ENCODE measurements at regions not wholly inside any gene's neighbourhood (a gene's known extent, or its start where the extent isn't known, plus 50 kb on each side); places are given as distances from the start of the nearest gene placed in this dataset.

DNA sequence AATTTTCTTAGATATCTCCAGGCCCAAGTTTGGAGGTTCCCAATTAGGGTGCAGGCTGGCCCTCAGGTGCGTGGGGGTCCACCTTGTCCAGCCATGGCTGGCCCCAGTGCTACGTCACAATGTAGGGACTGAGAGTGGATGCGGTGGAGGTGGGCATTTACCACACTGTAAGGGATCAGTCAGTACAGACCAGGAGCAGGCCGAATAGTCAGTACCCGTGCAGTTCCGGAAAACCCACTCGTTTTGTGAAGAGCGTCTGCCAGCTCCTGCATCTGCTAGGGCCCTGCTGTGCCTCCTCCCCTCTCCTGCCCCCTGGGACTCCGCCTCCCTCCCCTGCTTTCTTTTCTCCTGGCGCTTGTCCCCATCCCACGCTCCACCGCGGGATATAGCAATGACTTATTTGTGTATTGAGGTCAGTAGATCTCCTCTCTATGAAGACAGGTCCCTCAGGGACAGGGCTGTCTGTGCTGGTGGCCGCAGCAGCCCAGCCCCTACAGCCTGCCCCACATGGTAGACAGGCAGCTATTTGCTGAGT is 50.4 kb upstream of the SEPTIN5 start:
- DNase-seq: peak; percentile 31

DNA sequence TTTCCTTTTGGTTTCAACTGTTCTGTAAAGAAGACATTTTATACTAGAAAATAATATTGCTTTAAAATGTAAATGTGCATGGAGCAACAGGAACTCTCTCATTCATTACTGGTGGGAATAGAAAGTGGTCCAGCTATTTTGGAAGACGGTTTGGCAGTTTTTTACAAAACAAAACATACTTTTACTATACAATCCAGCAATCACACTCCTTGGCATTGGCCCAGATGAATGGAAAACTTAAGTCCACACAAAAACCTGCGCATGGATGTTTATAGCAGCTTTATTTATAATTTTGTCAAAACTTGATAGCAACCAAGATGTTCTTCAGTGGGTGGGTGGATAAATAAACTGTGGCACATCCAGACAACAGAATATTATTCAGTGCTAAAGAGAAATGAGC is 49.9 kb upstream of the SEPTIN5 start:
- DNase-seq: no peak

Measured in fibroblast of skin of right quadriceps (primary cell).